H9 (cell line): ENCODE measurements at regions not wholly inside any gene's neighbourhood (a gene's known extent, or its start where the extent isn't known, plus 50 kb on each side); places are given as distances from the start of the nearest gene placed in this dataset.

Experiments used
- DNase-seq: peaks from one replicate; pipeline ENCODE4 v3.0.0-alpha.2; 2017
- H2AFZ ChIP-seq: one replicate; pipeline ENCODE4 v1.6.1; 2013; ENCODE audit warnings: mild to moderate bottlenecking, low read length, control low read depth, moderate library complexity
- H2AK5ac ChIP-seq: 2 replicates; pipeline ENCODE4 v1.6.1; 2013; ENCODE audit warnings: low read length, control low read depth, mixed read lengths; ENCODE audit not compliant: insufficient read length
- H2BK120ac ChIP-seq: one replicate; pipeline ENCODE4 v1.6.1; 2013; ENCODE audit warnings: low read depth, mild to moderate bottlenecking, low read length, control low read depth, inconsistent platforms; ENCODE audit not compliant: poor library complexity, severe bottlenecking
- H2BK12ac ChIP-seq: 2 replicates; pipeline ENCODE4 v1.6.1; 2013; ENCODE audit warnings: low read length, control low read depth, mixed read lengths, low read depth; ENCODE audit not compliant: insufficient read length
- H2BK15ac ChIP-seq: 2 replicates; pipeline ENCODE4 v1.6.1; 2013; ENCODE audit warnings: low read depth, low read length, control low read depth
- H2BK20ac ChIP-seq: one replicate; pipeline ENCODE4 v1.6.1; 2013; ENCODE audit warnings: low read depth, mild to moderate bottlenecking, low read length, control low read depth, inconsistent platforms; ENCODE audit not compliant: poor library complexity, severe bottlenecking
- H2BK5ac ChIP-seq: 2 replicates; pipeline ENCODE4 v1.6.1; 2013; ENCODE audit warnings: low read length, control low read depth, mixed read lengths; ENCODE audit not compliant: insufficient read length
- H3K14ac ChIP-seq: 2 replicates; pipeline ENCODE4 v1.6.1; 2013; ENCODE audit warnings: low read length, control low read depth; ENCODE audit not compliant: insufficient read depth
- H3K18ac ChIP-seq: 2 replicates; pipeline ENCODE4 v1.6.1; 2013; ENCODE audit warnings: low read depth, mild to moderate bottlenecking, mixed read lengths, low read length, control low read depth; ENCODE audit not compliant: insufficient read length
- H3K23ac ChIP-seq: 2 replicates; pipeline ENCODE4 v1.6.1; 2013; ENCODE audit warnings: low read length, control low read depth, mixed read lengths, low read depth; ENCODE audit not compliant: insufficient read length
- H3K23me2 ChIP-seq: 2 replicates; pipeline ENCODE4 v1.6.1; 2013; ENCODE audit warnings: low read depth, mild to moderate bottlenecking, mixed read lengths, low read length, control low read depth; ENCODE audit not compliant: insufficient read length, poor library complexity, severe bottlenecking
- H3K27ac ChIP-seq: 2 replicates; pipeline ENCODE4 v1.5.1; 2013; ENCODE audit warnings: low read length, control low read depth, mixed read lengths, low read depth; ENCODE audit not compliant: insufficient read length
- H3K27me3 ChIP-seq: 2 replicates; pipeline ENCODE4 v1.6.1; 2013; ENCODE audit warnings: low read length, control low read depth, inconsistent platforms; ENCODE audit not compliant: insufficient read depth
- H3K4ac ChIP-seq: 2 replicates; pipeline ENCODE4 v1.6.1; 2013; ENCODE audit warnings: low read depth, mild to moderate bottlenecking, control low read depth, inconsistent platforms, low read length, moderate library complexity
- H3K4me1 ChIP-seq: 2 replicates; pipeline ENCODE4 v1.6.1; 2013; ENCODE audit warnings: low read length, control low read depth, inconsistent platforms; ENCODE audit not compliant: insufficient read depth
- H3K4me2 ChIP-seq: 2 replicates; pipeline ENCODE4 v1.6.1; 2013; ENCODE audit warnings: low read length, control low read depth, mixed read lengths; ENCODE audit not compliant: insufficient read length, insufficient read depth
- H3K56ac ChIP-seq: 2 replicates; pipeline ENCODE4 v1.6.1; 2013; ENCODE audit warnings: low read depth, mild to moderate bottlenecking, mixed read lengths, low read length, control low read depth; ENCODE audit not compliant: insufficient read length
- H3K79me1 ChIP-seq: 2 replicates; pipeline ENCODE4 v1.6.1; 2013; ENCODE audit warnings: low read depth, mild to moderate bottlenecking, moderate library complexity, low read length, control low read depth, inconsistent platforms; ENCODE audit not compliant: insufficient read depth, poor library complexity, severe bottlenecking
- H3K79me2 ChIP-seq: 2 replicates; pipeline ENCODE4 v1.6.1; 2013; ENCODE audit warnings: low read length, control low read depth, inconsistent platforms; ENCODE audit not compliant: insufficient read depth
- H3K9ac ChIP-seq: 2 replicates; pipeline ENCODE4 v1.6.1; 2013; ENCODE audit warnings: low read length, control low read depth, mixed read lengths; ENCODE audit not compliant: insufficient read length; ENCODE audit errors: extremely low read depth
- H3K9me3 ChIP-seq: one replicate; pipeline ENCODE4 v1.6.1; 2013; ENCODE audit warnings: low read depth, low read length, inconsistent platforms; ENCODE audit not compliant: control insufficient read depth
- H3T11ph ChIP-seq: one replicate; pipeline ENCODE4 v1.6.1; 2013; ENCODE audit warnings: mild to moderate bottlenecking, low read length, control low read depth, inconsistent platforms
- H4K20me1 ChIP-seq: one replicate; pipeline ENCODE4 v1.6.1; 2013; ENCODE audit not compliant: control insufficient read depth, insufficient read length, insufficient read depth
- H4K5ac ChIP-seq: 2 replicates; pipeline ENCODE4 v1.6.1; 2013; ENCODE audit warnings: low read depth, mild to moderate bottlenecking, mixed read lengths, low read length, control low read depth; ENCODE audit not compliant: insufficient read length
- H4K8ac ChIP-seq: replicated peaks from 2 replicates; pipeline ENCODE4 v1.6.1; 2013; ENCODE audit warnings: low read length, control low read depth, mixed read lengths, low read depth; ENCODE audit not compliant: insufficient read length
- H4K91ac ChIP-seq: 2 replicates; pipeline ENCODE4 v1.6.1; 2013; ENCODE audit warnings: low read depth, mild to moderate bottlenecking, moderate library complexity, mixed read lengths, low read length, control low read depth; ENCODE audit not compliant: insufficient read length
- H3K27ac Mint-ChIP-seq, 3 experiments: 2 replicates in 2 of 3; 3 replicates in 1 of 3; pipeline ENCODE4 v1.8.0; 2020 to 2021; ENCODE audit warnings: mixed read lengths in 3 of 3, mild to moderate bottlenecking in 1 of 3, moderate library complexity in 1 of 3
- H3K27me3 Mint-ChIP-seq: 2 replicates; pipeline ENCODE4 v1.8.0; 2021; ENCODE audit warnings: low read depth, mild to moderate bottlenecking, moderate library complexity, mixed read lengths
- H3K36me3 Mint-ChIP-seq, 3 experiments: 2 replicates in 2 of 3; 3 replicates in 1 of 3; pipeline ENCODE4 v1.8.0; 2020 to 2021; ENCODE audit warnings: low read depth in 3 of 3, mixed read lengths in 3 of 3; ENCODE audit not compliant: insufficient read depth in 1 of 3
- H3K4me1 Mint-ChIP-seq, 2 experiments: 2 replicates each; pipeline ENCODE4 v1.8.0; 2020; ENCODE audit warnings: mixed read lengths in 2 of 2
- H3K4me3 Mint-ChIP-seq, 2 experiments: 2 replicates in 1 of 2; 3 replicates in 1 of 2; pipeline ENCODE4 v1.8.0; 2020 to 2021; ENCODE audit warnings: mild to moderate bottlenecking in 2 of 2, mixed read lengths in 2 of 2, moderate library complexity in 1 of 2
- H3K9me3 Mint-ChIP-seq, 2 experiments: 2 replicates in 1 of 2; 3 replicates in 1 of 2; pipeline ENCODE4 v1.8.0; 2020; ENCODE audit warnings: mild to moderate bottlenecking in 2 of 2, mixed read lengths in 2 of 2, moderate library complexity in 1 of 2
- WGBS: extraction: QIAGEN DNeasy Blood & Tissue Kit; methylation state at CpG from one replicate; pipeline ENCODE4 v1.1.7; 2013; ENCODE audit warnings: missing lambda C conversion rate, low lambda C conversion rate, mixed read lengths; ENCODE audit not compliant: insufficient read length; ENCODE audit errors: extremely low coverage; 5-methylcytosine and 5-hydroxymethylcytosine counted together
- TF ChIP-seq, protein P1 (sequence below): fragments of 200-600 bp; sonication (generic); conservative IDR thresholded peaks from 3 replicates; pipeline ENCODE4 v1.8.0; 2021; ENCODE audit warnings: antibody characterized with exemption, mild to moderate bottlenecking

- no peak for DNase-seq
- Histone ChIP-seq H4K91ac (no peak overlapping the region), H3K27ac (no peak overlapping the region), H2BK15ac (no peak overlapping the region), H3K79me2 (no peaks in the 10 kb centered on the region), H3K23ac (no peak overlapping the region), H3K79me1 (no peaks in the 10 kb centered on the region), H3K18ac (no peak overlapping the region), H4K20me1 (no peaks in the 10 kb centered on the region), H4K5ac (no peak overlapping the region), H2BK120ac (no peak overlapping the region), H2AFZ (no peak overlapping the region), H2AK5ac (no peak overlapping the region), H2BK5ac (no peak overlapping the region), H3K27me3 (no peaks in the 10 kb centered on the region), H3K4ac (no peak overlapping the region), H3K23me2 (no peaks in the 10 kb centered on the region), H3K14ac (no peak overlapping the region), H3K9me3 (no peaks in the 10 kb centered on the region), H4K8ac (no peak overlapping the region), H3T11ph (no peak overlapping the region), H3K4me1 (no peaks in the 10 kb centered on the region), H2BK20ac (no peak overlapping the region), H3K4me2 (no peak overlapping the region), H3K9ac (no peak overlapping the region), H2BK12ac (no peak overlapping the region), H3K56ac (no peak overlapping the region)
- Mint-ChIP-seq H3K4me3 (no peak overlapping the region), H3K27ac (peak overlapping the region in 1 of 3 experiments; percentile 27; a peak in 1 of 7 replicates), H3K9me3 (peaks cover 0 to 4% of the 10 kb centered on the region in 2 experiments; a peak in 2 of 5 replicates), H3K4me1 (peaks cover 1 to 3% of the 10 kb centered on the region in 2 experiments; a peak in 3 of 4 replicates), H3K36me3 (no peaks in the 10 kb centered on the region), H3K27me3 (peaks cover 2% of the 10 kb centered on the region)
- WGBS: no CpG with 5 or more reads among the region's 18 CpGs
- TF ChIP-seq, protein P1, sequence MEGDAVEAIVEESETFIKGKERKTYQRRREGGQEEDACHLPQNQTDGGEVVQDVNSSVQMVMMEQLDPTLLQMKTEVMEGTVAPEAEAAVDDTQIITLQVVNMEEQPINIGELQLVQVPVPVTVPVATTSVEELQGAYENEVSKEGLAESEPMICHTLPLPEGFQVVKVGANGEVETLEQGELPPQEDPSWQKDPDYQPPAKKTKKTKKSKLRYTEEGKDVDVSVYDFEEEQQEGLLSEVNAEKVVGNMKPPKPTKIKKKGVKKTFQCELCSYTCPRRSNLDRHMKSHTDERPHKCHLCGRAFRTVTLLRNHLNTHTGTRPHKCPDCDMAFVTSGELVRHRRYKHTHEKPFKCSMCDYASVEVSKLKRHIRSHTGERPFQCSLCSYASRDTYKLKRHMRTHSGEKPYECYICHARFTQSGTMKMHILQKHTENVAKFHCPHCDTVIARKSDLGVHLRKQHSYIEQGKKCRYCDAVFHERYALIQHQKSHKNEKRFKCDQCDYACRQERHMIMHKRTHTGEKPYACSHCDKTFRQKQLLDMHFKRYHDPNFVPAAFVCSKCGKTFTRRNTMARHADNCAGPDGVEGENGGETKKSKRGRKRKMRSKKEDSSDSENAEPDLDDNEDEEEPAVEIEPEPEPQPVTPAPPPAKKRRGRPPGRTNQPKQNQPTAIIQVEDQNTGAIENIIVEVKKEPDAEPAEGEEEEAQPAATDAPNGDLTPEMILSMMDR: no peak
These were observed 341.6 kb upstream of the SFSWAP start for GRCh38 chr12:131369094-131369845.
